ENCODE measurements at regions not wholly inside any gene's neighbourhood (a gene's known extent, or its start where the extent isn't known, plus 50 kb on each side); places are given as distances from the start of the nearest gene placed in this dataset.

DNA sequence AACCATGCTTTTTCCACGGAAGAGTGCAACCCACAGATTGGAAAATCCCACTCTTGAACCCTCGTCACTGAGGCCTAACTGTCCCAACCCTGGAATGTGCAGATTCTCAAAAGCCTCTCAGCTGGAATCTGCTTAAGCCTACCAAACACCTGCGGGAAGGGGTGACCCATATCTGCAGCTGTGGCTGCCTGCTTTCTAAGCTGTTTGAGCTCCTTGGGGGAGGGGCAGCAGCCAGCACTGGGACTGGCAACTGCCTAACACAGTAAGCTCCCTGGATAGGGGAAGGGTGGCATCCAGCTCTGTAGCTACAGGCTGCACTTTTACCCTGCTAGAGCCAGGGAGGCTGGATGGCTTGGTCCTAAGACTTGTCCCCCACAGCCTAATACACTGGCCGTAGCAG lies 579.6 kb downstream of the COL12A1 start:
- TF ChIP-seq, protein P1, sequence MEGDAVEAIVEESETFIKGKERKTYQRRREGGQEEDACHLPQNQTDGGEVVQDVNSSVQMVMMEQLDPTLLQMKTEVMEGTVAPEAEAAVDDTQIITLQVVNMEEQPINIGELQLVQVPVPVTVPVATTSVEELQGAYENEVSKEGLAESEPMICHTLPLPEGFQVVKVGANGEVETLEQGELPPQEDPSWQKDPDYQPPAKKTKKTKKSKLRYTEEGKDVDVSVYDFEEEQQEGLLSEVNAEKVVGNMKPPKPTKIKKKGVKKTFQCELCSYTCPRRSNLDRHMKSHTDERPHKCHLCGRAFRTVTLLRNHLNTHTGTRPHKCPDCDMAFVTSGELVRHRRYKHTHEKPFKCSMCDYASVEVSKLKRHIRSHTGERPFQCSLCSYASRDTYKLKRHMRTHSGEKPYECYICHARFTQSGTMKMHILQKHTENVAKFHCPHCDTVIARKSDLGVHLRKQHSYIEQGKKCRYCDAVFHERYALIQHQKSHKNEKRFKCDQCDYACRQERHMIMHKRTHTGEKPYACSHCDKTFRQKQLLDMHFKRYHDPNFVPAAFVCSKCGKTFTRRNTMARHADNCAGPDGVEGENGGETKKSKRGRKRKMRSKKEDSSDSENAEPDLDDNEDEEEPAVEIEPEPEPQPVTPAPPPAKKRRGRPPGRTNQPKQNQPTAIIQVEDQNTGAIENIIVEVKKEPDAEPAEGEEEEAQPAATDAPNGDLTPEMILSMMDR (conservative IDR thresholded peaks at IDR 0.05; ENCODE audit: low read length), result no peak
- no peak for DNase-seq (ENCODE audit: low read depth)
- H3K4me3 ChIP-seq (ENCODE audit: low read length), result no peak overlapping the region

DNA sequence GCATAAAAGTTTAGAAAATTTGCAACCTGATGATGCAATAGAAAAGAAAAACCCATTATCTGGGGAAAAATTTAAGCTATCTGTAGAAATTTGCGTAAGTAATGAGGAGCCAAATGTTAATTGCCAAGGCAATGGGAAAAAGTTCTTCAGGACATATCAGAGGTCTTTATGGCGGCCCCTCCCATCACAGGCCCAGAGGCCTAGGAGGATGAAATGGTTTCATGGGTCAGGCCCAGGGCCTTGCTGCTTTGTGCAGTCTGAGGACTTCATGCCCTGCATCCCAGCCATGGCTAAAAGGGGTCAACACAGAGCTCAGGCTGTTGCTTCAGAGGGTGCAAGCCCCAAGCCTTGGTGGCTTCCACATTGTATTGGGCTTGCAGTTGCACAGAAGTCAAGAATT lies 582.8 kb downstream of the COL12A1 start:
- TF ChIP-seq, protein P1 (conservative IDR thresholded peaks at IDR 0.05; ENCODE audit: low read length), result no peak
- no peak for DNase-seq (ENCODE audit: low read depth)
- H3K4me3 ChIP-seq (ENCODE audit: low read length), result no peak overlapping the region

DNA sequence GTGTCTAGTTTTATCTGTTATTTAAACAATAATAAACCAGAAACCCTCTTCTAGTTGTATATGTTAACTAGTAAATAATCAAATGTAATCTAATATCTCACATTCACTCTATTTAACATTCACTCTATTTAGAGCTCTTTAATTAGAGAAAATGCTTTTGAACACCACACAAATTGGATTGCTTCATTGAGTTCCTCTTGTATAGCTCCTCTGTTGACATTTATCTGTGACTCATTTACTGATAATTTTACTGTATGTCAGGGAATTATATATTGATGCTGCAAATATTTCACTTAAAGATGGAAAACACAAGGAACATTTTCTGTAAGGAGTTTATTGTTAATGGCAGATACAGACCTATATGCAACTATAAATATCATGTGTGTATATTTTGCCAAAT lies 594.6 kb downstream of the COL12A1 start:
- no peak overlapping the region for H3K4me3 ChIP-seq (ENCODE audit: low read length)
- TF ChIP-seq, protein P1 (conservative IDR thresholded peaks at IDR 0.05; ENCODE audit: low read length), result no peak
- no peak for DNase-seq (ENCODE audit: low read depth)

DNA sequence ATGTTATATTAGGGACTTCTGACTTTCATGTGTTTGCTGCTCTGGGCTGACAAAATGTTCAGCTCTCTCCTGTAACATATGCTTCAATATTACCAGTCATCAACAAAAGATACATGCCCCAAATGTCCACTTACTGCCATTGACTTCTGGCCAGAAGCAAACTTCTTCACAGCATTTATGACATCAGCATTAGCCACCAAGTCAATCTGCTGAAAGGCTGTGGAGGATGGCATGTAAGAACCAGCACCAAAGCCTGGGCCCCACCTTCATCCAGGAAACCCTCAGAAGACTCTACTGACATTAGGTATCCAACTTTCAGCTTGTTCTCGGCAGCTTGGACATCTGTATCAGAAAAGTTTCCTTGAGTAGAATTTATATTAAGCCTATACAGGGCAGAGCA lies 595.5 kb downstream of the COL12A1 start:
- TF ChIP-seq, protein P1 (conservative IDR thresholded peaks at IDR 0.05; ENCODE audit: low read length), result no peak
- peak; percentile 29 for DNase-seq (ENCODE audit: low read depth)
- H3K4me3 ChIP-seq (ENCODE audit: low read length), result no peak overlapping the region

DNA sequence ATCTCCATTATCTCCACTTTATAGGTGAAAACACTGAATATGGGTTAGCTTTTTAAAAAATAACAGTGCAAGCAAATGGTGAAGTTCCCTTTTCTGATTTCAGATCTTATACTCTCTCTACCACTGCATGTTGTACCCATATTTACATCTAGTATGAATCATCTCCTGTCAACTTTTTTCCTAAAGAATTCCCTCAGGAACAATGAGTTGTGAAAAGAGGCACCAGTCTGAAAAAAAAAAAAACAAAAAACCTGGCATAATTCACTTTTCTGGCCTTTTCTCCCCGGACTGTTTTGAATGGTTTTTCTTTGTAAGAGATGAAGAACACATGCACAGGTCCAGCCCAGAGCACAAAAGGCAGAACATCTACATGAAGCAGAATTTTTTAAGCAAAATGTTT lies 596.0 kb downstream of the COL12A1 start:
- no peak overlapping the region for H3K4me3 ChIP-seq (ENCODE audit: low read length)
- TF ChIP-seq, protein P1 (conservative IDR thresholded peaks at IDR 0.05; ENCODE audit: low read length), result no peak
- DNase-seq (ENCODE audit: low read depth), result peak; percentile 31

DNA sequence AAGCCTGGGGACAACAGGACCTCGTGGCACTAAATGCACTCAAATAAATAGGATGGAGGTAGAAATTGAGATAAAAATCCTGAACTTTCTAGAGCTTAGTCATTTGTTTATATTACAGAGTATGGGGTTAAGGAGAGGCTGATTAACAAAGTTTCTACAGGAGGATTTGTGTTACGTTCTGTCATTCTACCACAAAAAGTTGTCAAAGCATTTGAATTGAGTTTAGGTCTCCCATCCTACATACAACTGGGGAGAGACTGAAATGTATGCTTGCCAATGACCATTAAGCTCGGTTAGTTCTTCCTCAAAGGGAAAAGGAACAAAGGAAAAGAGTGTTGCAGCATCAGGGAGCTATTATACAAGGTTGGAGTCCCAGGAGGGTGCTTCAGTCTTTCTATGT lies 597.9 kb downstream of the COL12A1 start:
- DNase-seq (ENCODE audit: low read depth), result no peak
- no peak overlapping the region for H3K4me3 ChIP-seq (ENCODE audit: low read length)
- TF ChIP-seq, protein P1 (conservative IDR thresholded peaks at IDR 0.05; ENCODE audit: low read length), result no peak

DNA sequence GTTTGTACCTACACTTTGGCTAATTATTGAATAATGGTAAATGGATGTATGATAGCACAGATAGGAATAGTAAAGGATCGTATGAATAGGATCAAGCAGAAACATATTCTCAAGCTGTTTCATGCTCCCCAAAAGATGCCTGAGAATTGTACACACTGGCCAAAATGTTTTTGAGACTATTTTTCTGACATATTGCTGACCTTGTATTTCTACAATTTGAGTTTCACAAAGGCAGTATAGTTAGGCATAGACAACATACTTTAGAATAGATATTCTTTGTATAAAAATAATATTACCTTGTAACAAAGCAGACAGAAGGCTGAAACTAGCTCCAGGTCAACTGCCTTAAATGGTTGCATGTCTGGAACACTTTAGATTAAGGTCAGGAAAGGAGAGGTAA lies 598.4 kb downstream of the COL12A1 start:
- no peak overlapping the region for H3K4me3 ChIP-seq (ENCODE audit: low read length)
- DNase-seq (ENCODE audit: low read depth), result no peak

More for the DNA sequence above, 598.4 kb downstream of the COL12A1 start:
- TF ChIP-seq, protein P1 (conservative IDR thresholded peaks at IDR 0.05; ENCODE audit: low read length), result no peak

All from AG10803 (cell line).